HepG2 (cell line): ENCODE measurements at regions not wholly inside any gene's neighbourhood (a gene's known extent, or its start where the extent isn't known, plus 50 kb on each side); places are given as distances from the start of the nearest gene placed in this dataset.

Experiments used
- ATAC-seq: fragments of 200-7000 bp; cut with Tn5 transposase; 3 replicates; pipeline ENCODE4 v1.9.1; 2020; ENCODE audit warnings: mild to moderate bottlenecking, moderate library complexity
- BruUV-seq: library from RNA; stranded (reverse); fragments of 400-500 nt; replicated peaks from 2 replicates; lab custom pipeline; 2021; lab: Mats Ljungman, UMichigan
- CTCF ChIA-PET: fragments of 300-600 bp; formaldehyde crosslinking; extraction: SDS; loops from one replicate; lab custom pipeline; 2021; ENCODE audit warnings: low total read pairs, inconsistent platforms, low intra/inter-chr PET ratio; lab: Yijun Ruan, JAX
- POLR2A ChIA-PET: fragments of 350-600 bp; sonication (Branson Sonifier 250); formaldehyde crosslinking; loops from one replicate; lab custom pipeline; 2020; ENCODE audit warnings: antibody characterized with exemption, inconsistent platforms; lab: Yijun Ruan, JAX
- DNase-seq: peaks from one replicate; pipeline ENCODE4 v3.0.0-alpha.2; 2015; ENCODE audit warnings: low spot score
- FAIRE-seq: peaks from 3 replicates; lab custom pipeline; 2011; peaks lifted over from hg19 to GRCh38; lab: Jason Lieb, UNC
- H2AFZ ChIP-seq: one replicate; pipeline ENCODE4 v1.6.1; 2011; ENCODE audit warnings: low read length, inconsistent platforms
- H3K27ac ChIP-seq: fragments of 300-600 bp; 3 replicates; pipeline ENCODE4 v1.8.0; 2011; ENCODE audit warnings: mixed run types, mild to moderate bottlenecking, mixed read lengths, low read length, inconsistent platforms; ENCODE audit not compliant: insufficient read depth; ENCODE audit errors: extremely low read length
- H3K27me3 ChIP-seq, 2 experiments: fragments of 200-600 bp in 1 of 2; 2 replicates in 1 of 2; 3 replicates in 1 of 2; pipeline versions ENCODE4 v1.6.0 to v1.8.0; 2011; ENCODE audit warnings: low read length in 2 of 2, mild to moderate bottlenecking in 2 of 2, moderate library complexity in 2 of 2, inconsistent platforms in 1 of 2; ENCODE audit not compliant: insufficient read depth in 2 of 2, control insufficient read depth in 1 of 2
- H3K36me3 ChIP-seq, 2 experiments: fragments of 200-600 bp in 1 of 2; replicated peaks in 1 of 2; 2 replicates in 1 of 2; 3 replicates in 1 of 2; pipeline versions ENCODE4 v1.5.1 to v1.8.0; 2011; ENCODE audit warnings: low read length in 2 of 2, inconsistent platforms in 1 of 2; ENCODE audit not compliant: insufficient read depth in 2 of 2, control insufficient read depth in 1 of 2
- H3K4me1 ChIP-seq: 2 replicates; pipeline ENCODE4 v1.5.1; 2012; ENCODE audit warnings: low read length, inconsistent platforms; ENCODE audit not compliant: insufficient read depth
- H3K4me2 ChIP-seq: 2 replicates; pipeline ENCODE4 v1.6.0; 2011; ENCODE audit warnings: low read depth, low read length, inconsistent platforms
- H3K4me3 ChIP-seq, 3 experiments: fragments of 200-600 bp in 1 of 3; sonication (generic), shearing (Covaris generic) in 1 of 3; replicated peaks in 1 of 3; 2 replicates each; pipeline ENCODE4 v1.5.1; 2011 to 2016; ENCODE audit warnings: low read length in 3 of 3, inconsistent platforms in 2 of 3, low read depth in 2 of 3, mild to moderate bottlenecking in 2 of 3, control low read depth in 1 of 3, mixed read lengths in 1 of 3; ENCODE audit not compliant: insufficient read depth in 1 of 3
- H3K79me2 ChIP-seq: one replicate; pipeline ENCODE4 v1.6.1; 2011; ENCODE audit warnings: low read length, inconsistent platforms; ENCODE audit not compliant: insufficient read depth
- H3K9ac ChIP-seq: 2 replicates; pipeline ENCODE4 v1.6.0; 2011; ENCODE audit warnings: mild to moderate bottlenecking, low read depth, low read length, inconsistent platforms; ENCODE audit not compliant: insufficient read depth
- H3K9me3 ChIP-seq: 2 replicates; pipeline ENCODE4 v1.5.1; 2012; ENCODE audit warnings: mild to moderate bottlenecking, low read length
- H4K20me1 ChIP-seq: 2 replicates; pipeline ENCODE4 v1.6.0; 2011; ENCODE audit warnings: inconsistent platforms, mild to moderate bottlenecking, low read length, moderate library complexity; ENCODE audit not compliant: insufficient read depth
- CHD4 ChIP-seq: fragments of 200-600 bp; sonication (generic); IDR thresholded peaks from 2 replicates; pipeline ENCODE4 v1.7.0; 2017; ENCODE audit warnings: mild to moderate bottlenecking, low read length, borderline replicate concordance
- HNF4G ChIP-seq, 2 experiments: sonication (generic) in 1 of 2; formaldehyde crosslinking in 1 of 2; IDR thresholded peaks; 2 replicates each; pipeline versions ENCODE4 v1.4.0 to v1.6.1; 2011 to 2020; ENCODE audit warnings: borderline replicate concordance in 2 of 2, low read depth in 2 of 2, mild to moderate bottlenecking in 2 of 2, low read length in 1 of 2, missing genetic modification reagents in 1 of 2, moderate library complexity in 1 of 2
- KDM6A ChIP-seq: IDR thresholded peaks from 2 replicates; pipeline ENCODE4 v1.6.1; 2016; ENCODE audit warnings: low read depth
- KLF11 ChIP-seq: IDR thresholded peaks from 2 replicates; pipeline ENCODE4 v1.6.1; 2016; ENCODE audit warnings: missing compliant biosample characterization
- KLF12 ChIP-seq: sonication (generic); formaldehyde crosslinking; IDR thresholded peaks from 2 replicates; pipeline ENCODE4 v1.4.0; 2020; ENCODE audit warnings: missing genetic modification reagents, borderline replicate concordance
- PCBP2 ChIP-seq: fragments of 200-400 bp; formaldehyde crosslinking; optimal IDR thresholded peaks from 2 replicates; pipeline ENCODE3; 2018; ENCODE audit warnings: low read length, low read depth; ENCODE audit not compliant: poor library complexity, severe bottlenecking
- POLR2AphosphoS5 ChIP-seq: IDR thresholded peaks from 2 replicates; pipeline ENCODE4 v1.6.1; 2012; ENCODE audit warnings: low read depth, low read length
- PRPF4 ChIP-seq: fragments of 200-400 bp; formaldehyde crosslinking; IDR thresholded peaks from 2 replicates; pipeline ENCODE4 v1.6.1; 2016; ENCODE audit warnings: low read length, low read depth; ENCODE audit not compliant: poor library complexity, severe bottlenecking
- RBFOX2 ChIP-seq: fragments of 200-400 bp; formaldehyde crosslinking; IDR thresholded peaks from 2 replicates; pipeline ENCODE4 v1.6.1; 2017; ENCODE audit warnings: low read depth, mild to moderate bottlenecking, low read length
- ZFP91 ChIP-seq: sonication (generic); formaldehyde crosslinking; IDR thresholded peaks from 2 replicates; pipeline ENCODE4 v1.9.0; 2022; ENCODE audit warnings: missing genetic modification reagents, mild to moderate bottlenecking, borderline replicate concordance
- ZNF160 ChIP-seq: sonication (generic); formaldehyde crosslinking; IDR thresholded peaks from 2 replicates; pipeline ENCODE4 v1.8.0; 2022; ENCODE audit warnings: mild to moderate bottlenecking, inconsistent platforms, missing genetic modification reagents
- ZNF639 ChIP-seq: conservative IDR thresholded peaks from 2 replicates; pipeline ENCODE4 v1.6.1; 2018; ENCODE audit warnings: missing genetic modification reagents
- ZNF691 ChIP-seq: sonication (generic); formaldehyde crosslinking; IDR thresholded peaks from 2 replicates; pipeline ENCODE4 v1.4.0; 2020; ENCODE audit warnings: missing genetic modification reagents, low read depth, mild to moderate bottlenecking, borderline replicate concordance
- ZUFSP ChIP-seq: sonication (generic); formaldehyde crosslinking; IDR thresholded peaks from 2 replicates; pipeline ENCODE4 v1.9.0; 2021; ENCODE audit warnings: missing genetic modification reagents, mild to moderate bottlenecking, borderline replicate concordance
- WGBS: methylation state at CpG from one replicate; pipeline ENCODE4 v1.1.6; 2017; ENCODE audit warnings: low lambda C conversion rate; 5-methylcytosine and 5-hydroxymethylcytosine counted together
- in situ Hi-C: cut with HindIII; loops from 2 replicates; pipeline ENCODE4 v1.10.0; 2017; ENCODE audit warnings: low pct_unique_long_range_greater_than_20kb; ENCODE audit not compliant: extremely low pct_ligation_motif_present
- intact Hi-C: fragments of 100-400 bp; cut with micrococcal nuclease; formaldehyde crosslinking; loops from one replicate; pipeline ENCODE4 v1.10.0; 2022; ENCODE audit not compliant: unreplicated experiment

- ChIA-PET CTCF (no interaction called here), POLR2A (no interaction called here)
- H2AFZ ChIP-seq = no peak overlapping the region
- peaks cover 87% of the 10 kb centered on the region for H3K9me3 ChIP-seq
- H3K9ac ChIP-seq = no peak overlapping the region
- DNase-seq (no peak), ATAC-seq (no peak), FAIRE-seq (no peak)
- H3K4me1 ChIP-seq = no peaks in the 10 kb centered on the region
- intact Hi-C loops (no loop called here), in situ Hi-C loops (no loop called here)
- no peak overlapping the region for H3K4me3 ChIP-seq
- H3K79me2 ChIP-seq = no peaks in the 10 kb centered on the region
- no TSS peak for BruUV-seq
- no peak overlapping the region for H3K27ac ChIP-seq
- no peaks in the 10 kb centered on the region for H3K27me3 ChIP-seq
- no peaks in the 10 kb centered on the region for H3K36me3 ChIP-seq
- no peak overlapping the region for H3K4me2 ChIP-seq
- WGBS = 24% methylated on average over 5 of the region's 5 CpGs
- H4K20me1 ChIP-seq = no peaks in the 10 kb centered on the region
- TF ChIP-seq CHD4 (no peak), ZFP91 (CRISPR knock-in tag) (no peak), ZNF160 (CRISPR knock-in tag) (no peak), POLR2AphosphoS5 (no peak), PRPF4 (no peak), HNF4G (IDR thresholded peaks at IDR 0.05; ENCODE audit: borderline replicate concordance, low read depth, low read length) (no peak), HNF4G (CRISPR knock-in tag; IDR thresholded peaks at IDR 0.05; ENCODE audit: borderline replicate concordance, low read depth) (no peak), KLF11 (CRISPR knock-in tag) (no peak), ZUFSP (CRISPR knock-in tag) (no peak), PCBP2 (no peak), RBFOX2 (no peak), KDM6A (CRISPR knock-in tag) (no peak), ZNF691 (CRISPR knock-in tag) (no peak), KLF12 (CRISPR knock-in tag) (no peak), ZNF639 (CRISPR knock-in tag) (no peak)
Observed at GRCh38 chr10:107440741-107441140, 276.2 kb upstream of the SORCS1 start.
